HEK293T (cell line): ENCODE measurements at regions not wholly inside any gene's neighbourhood (a gene's known extent, or its start where the extent isn't known, plus 50 kb on each side); places are given as distances from the start of the nearest gene placed in this dataset.

Source experiments
- CTCF ChIA-PET: fragments of 350-600 bp; formaldehyde crosslinking; extraction: SDS; loops from one replicate; lab custom pipeline; 2021; ENCODE audit warnings: antibody characterized with exemption, inconsistent platforms; lab: Yijun Ruan, JAX
- POLR2A ChIA-PET: fragments of 350-600 bp; formaldehyde crosslinking; extraction: SDS; loops from one replicate; lab custom pipeline; 2020; ENCODE audit warnings: antibody characterized with exemption, inconsistent platforms; lab: Yijun Ruan, JAX
- DNase-seq: peaks from one replicate; pipeline ENCODE4 v3.0.0; 2012; ENCODE audit warnings: mixed read lengths; ENCODE audit errors: extremely low spot score
- ARNT ChIP-seq: fragments of 450-650 bp; IDR thresholded peaks from 2 replicates; pipeline ENCODE4 v1.6.1; 2017; ENCODE audit warnings: mild to moderate bottlenecking
- BHLHE40 ChIP-seq: fragments of 450-650 bp; IDR thresholded peaks from 2 replicates; pipeline ENCODE4 v1.6.1; 2016; ENCODE audit warnings: mild to moderate bottlenecking, moderate library complexity, borderline replicate concordance
- CTBP1 ChIP-seq: fragments of 450-650 bp; IDR thresholded peaks from 2 replicates; pipeline ENCODE4 v1.6.1; 2016; ENCODE audit warnings: borderline replicate concordance
- ELF4 ChIP-seq: fragments of 450-650 bp; IDR thresholded peaks from 2 replicates; pipeline ENCODE4 v1.6.1; 2017; ENCODE audit warnings: antibody characterized with exemption
- FOXA1 ChIP-seq: fragments of 450-650 bp; IDR thresholded peaks from 2 replicates; pipeline ENCODE4 v1.6.1; 2016; ENCODE audit warnings: mild to moderate bottlenecking
- FOXK2 ChIP-seq: fragments of 450-650 bp; IDR thresholded peaks from 2 replicates; pipeline ENCODE4 v1.6.1; 2016; ENCODE audit warnings: mild to moderate bottlenecking
- FOXM1 ChIP-seq: fragments of 450-650 bp; IDR thresholded peaks from 2 replicates; pipeline ENCODE4 v1.6.1; 2017; ENCODE audit warnings: mild to moderate bottlenecking, borderline replicate concordance
- HDGF ChIP-seq: fragments of 450-650 bp; IDR thresholded peaks from 2 replicates; pipeline ENCODE4 v1.6.1; 2017; ENCODE audit warnings: antibody characterized with exemption, borderline replicate concordance
- L3MBTL2 ChIP-seq: fragments of 450-650 bp; conservative IDR thresholded peaks from 2 replicates; pipeline ENCODE4 v1.6.1; 2016; ENCODE audit warnings: mild to moderate bottlenecking
- LEF1 ChIP-seq: fragments of 450-650 bp; IDR thresholded peaks from 2 replicates; pipeline ENCODE4 v1.6.1; 2017; ENCODE audit warnings: mild to moderate bottlenecking, borderline replicate concordance
- NFRKB ChIP-seq: fragments of 450-650 bp; IDR thresholded peaks from 2 replicates; pipeline ENCODE4 v1.6.1; 2016; ENCODE audit warnings: mild to moderate bottlenecking, moderate library complexity
- SP1 ChIP-seq: fragments of 450-650 bp; IDR thresholded peaks from 2 replicates; pipeline ENCODE4 v1.6.1; 2017
- SUZ12 ChIP-seq: fragments of 450-650 bp; IDR thresholded peaks from 2 replicates; pipeline ENCODE4 v1.6.1; 2016; ENCODE audit warnings: mild to moderate bottlenecking
- TARDBP ChIP-seq: fragments of 450-650 bp; IDR thresholded peaks from 2 replicates; pipeline ENCODE4 v1.6.1; 2016
- ZNF384 ChIP-seq: fragments of 450-650 bp; IDR thresholded peaks from 2 replicates; pipeline ENCODE4 v1.6.1; 2016
- TF ChIP-seq, protein P1 (sequence below): fragments of 450-650 bp; IDR thresholded peaks from 2 replicates; pipeline ENCODE4 v1.6.1; 2016

DNA sequence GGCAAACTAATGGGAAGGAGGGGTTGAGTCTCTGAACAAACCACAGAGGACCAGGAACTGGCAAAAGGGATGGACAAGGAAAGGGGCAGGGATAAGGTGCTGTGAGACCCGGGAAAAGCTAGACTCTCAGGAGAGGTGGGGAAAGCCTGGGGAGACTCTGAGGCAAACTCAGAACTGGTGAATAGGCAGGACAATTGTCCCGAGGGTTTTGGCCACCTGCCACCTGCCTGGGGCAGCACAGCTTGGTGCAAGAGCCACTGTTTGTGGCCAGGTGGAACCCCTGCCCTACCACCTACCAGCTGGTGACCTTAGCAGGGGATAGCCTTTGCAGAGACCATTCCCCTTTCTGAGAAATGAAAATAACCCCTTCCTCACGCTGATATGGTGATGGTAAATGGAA lies 129.4 kb upstream of the ASB18 start:
- DNase-seq: no peak
- CTCF ChIA-PET: no interaction called here
- TF ChIP-seq TARDBP (no peak), SP1 (no peak), BHLHE40 (no peak), FOXK2 (no peak), HDGF (no peak), ZNF384 (no peak), NFRKB (no peak), FOXA1 (no peak)
- TF ChIP-seq, protein P1, sequence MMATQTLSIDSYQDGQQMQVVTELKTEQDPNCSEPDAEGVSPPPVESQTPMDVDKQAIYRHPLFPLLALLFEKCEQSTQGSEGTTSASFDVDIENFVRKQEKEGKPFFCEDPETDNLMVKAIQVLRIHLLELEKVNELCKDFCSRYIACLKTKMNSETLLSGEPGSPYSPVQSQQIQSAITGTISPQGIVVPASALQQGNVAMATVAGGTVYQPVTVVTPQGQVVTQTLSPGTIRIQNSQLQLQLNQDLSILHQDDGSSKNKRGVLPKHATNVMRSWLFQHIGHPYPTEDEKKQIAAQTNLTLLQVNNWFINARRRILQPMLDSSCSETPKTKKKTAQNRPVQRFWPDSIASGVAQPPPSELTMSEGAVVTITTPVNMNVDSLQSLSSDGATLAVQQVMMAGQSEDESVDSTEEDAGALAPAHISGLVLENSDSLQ: no peak
- POLR2A ChIA-PET: no interaction called here

DNA sequence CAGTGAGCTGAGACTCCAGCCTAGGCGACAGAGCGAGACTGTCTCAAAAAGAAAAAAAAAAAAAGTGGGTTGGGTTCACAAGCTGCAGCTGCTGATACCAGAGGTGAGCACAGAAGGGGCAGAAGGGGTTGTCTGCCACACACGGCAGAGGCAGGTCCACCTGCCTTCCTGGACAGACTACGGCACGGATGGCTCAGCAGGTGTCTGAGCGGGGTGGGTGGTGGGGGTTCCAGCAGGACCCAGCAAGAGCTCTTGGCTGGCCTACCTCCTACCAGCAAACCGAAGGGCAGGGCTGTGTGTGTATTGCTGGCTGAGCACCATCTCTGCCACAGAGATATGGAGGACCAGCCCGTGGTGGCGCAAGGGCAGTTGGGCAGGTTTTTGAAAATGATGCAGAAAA lies 130.4 kb upstream of the ASB18 start:
- ChIA-PET POLR2A (no interaction called here), CTCF (no interaction called here)
- no peak for DNase-seq
- TF ChIP-seq NFRKB (no peak), ELF4 (no peak), ZNF384 (no peak), FOXM1 (no peak), CTBP1 (no peak), L3MBTL2 (no peak), ARNT (no peak), HDGF (no peak), FOXK2 (no peak), BHLHE40 (no peak), LEF1 (no peak), SUZ12 (no peak), FOXA1 (no peak), SP1 (no peak), TARDBP (no peak)
- TF ChIP-seq, protein P1: no peak

DNA sequence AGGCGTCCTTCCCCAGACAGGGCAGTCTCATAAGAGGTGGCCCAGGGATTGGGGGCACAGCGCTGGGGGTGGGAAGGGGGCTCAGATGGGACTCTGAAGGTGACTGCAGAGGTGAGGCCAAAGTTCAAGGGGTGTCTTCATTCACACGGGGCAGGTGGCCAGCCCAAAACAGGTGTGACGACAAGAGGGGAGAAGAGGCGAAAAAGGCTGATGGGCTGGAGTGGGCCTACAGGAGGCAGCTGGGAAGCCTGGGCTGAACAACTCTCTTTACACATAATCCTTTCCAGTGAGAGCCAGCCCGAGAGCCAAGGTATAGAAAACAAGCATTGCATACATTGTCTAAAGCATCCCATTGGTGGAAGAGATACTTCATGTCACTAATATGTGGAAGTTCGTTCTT lies 130.9 kb upstream of the ASB18 start:
- ChIA-PET CTCF (interaction anchor here (0.8 kb wide), 1 partner anchor 12 kb away, joined by 3 read pairs; no protein-coding TSS in a partner anchor), POLR2A (no interaction called here)
- DNase-seq: no peak
- TF ChIP-seq CTBP1 (no peak), FOXM1 (no peak), SP1 (no peak), ELF4 (no peak), BHLHE40 (no peak), L3MBTL2 (no peak), TARDBP (no peak), NFRKB (no peak), LEF1 (no peak), ZNF384 (no peak), FOXK2 (no peak), ARNT (no peak), SUZ12 (no peak), FOXA1 (no peak), HDGF (no peak)
- TF ChIP-seq, protein P1: no peak

DNA sequence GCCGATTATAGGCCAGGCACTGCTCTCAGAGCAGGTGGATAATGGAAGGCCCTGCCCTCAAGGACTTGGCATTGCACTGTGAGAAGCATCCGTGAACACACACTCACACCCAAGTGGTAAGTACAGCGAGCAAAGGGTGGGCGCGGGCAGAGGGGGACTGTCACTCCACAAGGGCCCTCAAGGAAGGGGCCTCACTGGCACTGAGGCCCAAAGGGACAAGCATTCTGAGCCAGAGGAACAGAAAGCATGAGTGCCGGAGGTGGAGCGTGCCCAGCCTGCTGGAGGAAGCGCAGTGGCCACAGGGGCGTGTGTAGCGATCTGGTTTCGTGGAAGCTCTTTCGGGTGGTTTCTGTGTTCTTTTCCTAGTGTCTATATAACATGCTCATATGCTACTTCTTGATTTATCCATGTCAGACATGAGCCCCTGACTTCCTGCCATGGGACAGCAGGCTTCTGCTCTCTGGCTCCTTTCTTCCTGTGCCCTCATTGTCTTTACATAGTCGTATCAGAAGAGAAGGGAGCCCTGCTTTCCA lies 132.7 kb upstream of the ASB18 start:
- TF ChIP-seq HDGF (no peak), BHLHE40 (no peak), FOXA1 (no peak), FOXK2 (no peak), L3MBTL2 (no peak), CTBP1 (no peak), LEF1 (no peak), NFRKB (no peak), FOXM1 (no peak), SP1 (no peak), ZNF384 (no peak)
- TF ChIP-seq, protein P1: no peak
- POLR2A ChIA-PET: no interaction called here
- CTCF ChIA-PET: no interaction called here
- DNase-seq: no peak

DNA sequence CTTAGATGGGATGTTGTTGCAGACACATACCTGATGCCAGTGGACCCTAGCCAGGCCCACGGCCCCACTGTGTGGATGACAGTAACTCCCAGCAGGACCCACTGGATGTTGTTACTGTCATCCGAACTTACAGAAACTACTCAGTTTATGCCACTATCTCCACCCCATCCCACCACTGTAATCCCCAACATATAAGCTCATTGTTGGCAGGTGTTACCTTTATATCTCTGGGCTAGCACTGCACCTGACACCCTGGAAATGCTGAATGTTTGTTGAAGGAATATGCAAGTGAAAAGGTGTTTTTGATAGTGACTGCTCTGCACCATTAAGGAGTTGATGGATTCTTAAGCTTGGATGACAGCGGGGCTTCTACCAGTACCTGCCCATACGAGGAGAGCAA lies 133.5 kb upstream of the ASB18 start:
- no peak for TF ChIP-seq SUZ12
- no peak for TF ChIP-seq ELF4
- TF ChIP-seq HDGF: no peak
- no peak for TF ChIP-seq FOXA1
- TF ChIP-seq TARDBP: no peak
- no peak for TF ChIP-seq NFRKB
- TF ChIP-seq LEF1: no peak
- no peak for TF ChIP-seq SP1
- no peak for TF ChIP-seq FOXM1
- TF ChIP-seq CTBP1: no peak
- TF ChIP-seq, protein P1: no peak
- TF ChIP-seq ZNF384: no peak
- TF ChIP-seq L3MBTL2: no peak
- ChIA-PET CTCF (no interaction called here), POLR2A (interaction anchor here (0.6 kb wide), 1 partner anchor 112 kb away, joined by 3 read pairs; no protein-coding TSS in a partner anchor)
- DNase-seq: no peak
